Dedifferentiated amniotic fluid mesenchymal stem cell (primary cell): ENCODE measurements at regions not wholly inside any gene's neighbourhood (a gene's known extent, or its start where the extent isn't known, plus 50 kb on each side); places are given as distances from the start of the nearest gene placed in this dataset.
A peak's percentile ranks its signal among the peaks of the same experiment; 100 is the strongest.
"Not testable (repeated sequence)": the region's sequence is repeated elsewhere in the genome, so short reads cannot be mapped to it uniquely, and the experiment has no call there.

Source experiments
- DNase-seq: peaks from one replicate; pipeline ENCODE4 v3.0.0-alpha.2; 2016; ENCODE audit errors: extremely low spot score

- no peak for DNase-seq
Observed at GRCh38 chr6:101113468-101114260, 232.5 kb upstream of the ASCC3 start.

GRCh38 chr6:101114703-101115102, 233.6 kb upstream of the ASCC3 start:
- peak; percentile 60 for DNase-seq

- no peak for DNase-seq
Observed at GRCh38 chr6:101116337-101116736, 235.2 kb upstream of the ASCC3 start.

GRCh38 chr6:101117393-101118135, 236.4 kb upstream of the ASCC3 start:
- no peak for DNase-seq

GRCh38 chr6:101118136-101118396, 236.9 kb upstream of the ASCC3 start:
- DNase-seq: no peak

GRCh38 chr6:101120747-101121146, 239.6 kb upstream of the ASCC3 start:
- DNase-seq: no peak

- no peak for DNase-seq
Observed at GRCh38 chr6:101125380-101125971, 244.3 kb upstream of the ASCC3 start.

GRCh38 chr6:101126501-101126900, 245.4 kb upstream of the ASCC3 start:
- DNase-seq: no peak

GRCh38 chr6:101129851-101130250, 248.7 kb upstream of the ASCC3 start:
- DNase-seq: no peak

- peak; percentile 15 for DNase-seq
Observed at GRCh38 chr6:101146389-101146788, 247.1 kb upstream of the GRIK2 start.

GRCh38 chr6:101150226-101150625, 243.3 kb upstream of the GRIK2 start:
- DNase-seq: no peak

GRCh38 chr6:101157638-101158037, 235.9 kb upstream of the GRIK2 start:
- not testable (repeated sequence) for DNase-seq

- DNase-seq: no peak
Observed at GRCh38 chr6:101163611-101164010, 229.9 kb upstream of the GRIK2 start.

GRCh38 chr6:101167638-101168037, 225.9 kb upstream of the GRIK2 start:
- DNase-seq: no peak

- not testable (repeated sequence) for DNase-seq
Observed at GRCh38 chr6:101171049-101171448, 222.5 kb upstream of the GRIK2 start.

GRCh38 chr6:101178748-101179147, 214.8 kb upstream of the GRIK2 start:
- DNase-seq: no peak

GRCh38 chr6:101181006-101181405, 212.5 kb upstream of the GRIK2 start:
- DNase-seq: no peak

- not testable (repeated sequence) for DNase-seq
Observed at GRCh38 chr6:101188285-101188798, 205.2 kb upstream of the GRIK2 start.

GRCh38 chr6:101195588-101195987, 197.9 kb upstream of the GRIK2 start:
- peak; percentile 85 for DNase-seq

- DNase-seq: no peak
Observed at GRCh38 chr6:101199441-101199840, 194.1 kb upstream of the GRIK2 start.

- no peak for DNase-seq
Observed at GRCh38 chr6:101202867-101203374, 190.6 kb upstream of the GRIK2 start.

- no peak for DNase-seq
Observed at GRCh38 chr6:101203664-101204063, 189.8 kb upstream of the GRIK2 start.

- DNase-seq: no peak
Observed at GRCh38 chr6:101208152-101208551, 185.4 kb upstream of the GRIK2 start.
